NCI-H2196 (cell line): ENCODE measurements at regions not wholly inside any gene's neighbourhood (a gene's known extent, or its start where the extent isn't known, plus 50 kb on each side); places are given as distances from the start of the nearest gene placed in this dataset.

Source experiments
- DNase-seq: peaks from one replicate; lab custom pipeline; 2025; ENCODE audit not compliant: unreplicated experiment; lab: John Stamatoyannopoulos, UW

GRCh38 chr10:21212912-21213311, 312.6 kb downstream of the SKIDA1 start:
- no peak for DNase-seq

- no peak for DNase-seq
Observed at GRCh38 chr10:21212348-21212747, 313.1 kb downstream of the SKIDA1 start.

- no peak for DNase-seq
Observed at GRCh38 chr10:21209495-21209894, 312.4 kb upstream of the NEBL start.

GRCh38 chr10:21208666-21209316, 311.7 kb upstream of the NEBL start:
- no peak for DNase-seq

GRCh38 chr10:21207852-21208646, 310.9 kb upstream of the NEBL start:
- no peak for DNase-seq

- no peak for DNase-seq
Observed at GRCh38 chr10:21205328-21205727, 308.2 kb upstream of the NEBL start.

GRCh38 chr10:21203473-21204107, 306.5 kb upstream of the NEBL start:
- no peak for DNase-seq

GRCh38 chr10:21202776-21203462, 305.8 kb upstream of the NEBL start:
- DNase-seq, result no peak

GRCh38 chr10:21199501-21199900, 302.4 kb upstream of the NEBL start:
- no peak for DNase-seq

- no peak for DNase-seq
Observed at GRCh38 chr10:21197838-21198237, 300.7 kb upstream of the NEBL start.

- no peak for DNase-seq
Observed at GRCh38 chr10:21196822-21197395, 299.8 kb upstream of the NEBL start.

GRCh38 chr10:21195252-21195651, 298.1 kb upstream of the NEBL start:
- peak; percentile 45 for DNase-seq

GRCh38 chr10:21194510-21194993, 297.4 kb upstream of the NEBL start:
- peak; percentile 42 for DNase-seq

GRCh38 chr10:21193196-21193595, 296.1 kb upstream of the NEBL start:
- no peak for DNase-seq

- no peak for DNase-seq
Observed at GRCh38 chr10:21191512-21191911, 294.4 kb upstream of the NEBL start.

GRCh38 chr10:21184984-21185383, 287.9 kb upstream of the NEBL start:
- no peak for DNase-seq

- peak; percentile 27 for DNase-seq
Observed at GRCh38 chr10:21184216-21184615, 287.1 kb upstream of the NEBL start.

- no peak for DNase-seq
Observed at GRCh38 chr10:21183025-21183424, 285.9 kb upstream of the NEBL start.

- no peak for DNase-seq
Observed at GRCh38 chr10:21181451-21181850, 284.3 kb upstream of the NEBL start.

- no peak for DNase-seq
Observed at GRCh38 chr10:21180604-21181003, 283.5 kb upstream of the NEBL start.

GRCh38 chr10:21176934-21177480, 279.9 kb upstream of the NEBL start:
- no peak for DNase-seq
